ENCODE measurements at regions not wholly inside any gene's neighbourhood (a gene's known extent, or its start where the extent isn't known, plus 50 kb on each side); places are given as distances from the start of the nearest gene placed in this dataset.
"Not testable (repeated sequence)": the region's sequence is repeated elsewhere in the genome, so short reads cannot be mapped to it uniquely, and the experiment has no call there.

DNA sequence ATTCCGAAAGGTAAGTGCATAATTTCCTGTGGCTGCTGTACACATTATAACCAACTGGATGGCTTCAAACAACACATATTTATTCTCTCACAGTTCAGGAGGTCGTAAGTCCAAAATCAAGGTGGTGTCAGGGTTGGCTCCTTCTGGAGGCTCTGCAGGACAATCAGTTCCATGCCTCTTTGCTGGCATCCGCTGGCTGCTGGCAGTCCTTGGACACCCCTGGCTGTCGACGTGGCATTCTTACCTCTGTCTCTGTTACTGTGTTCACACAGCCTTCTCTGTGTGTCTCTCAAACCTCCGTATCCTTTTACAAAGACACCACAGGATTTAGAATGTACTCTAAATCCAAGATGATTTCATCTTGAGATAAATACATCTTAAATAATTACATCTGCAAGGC is 398.8 kb upstream of the ATP10A start:
- DNase-seq (ENCODE audit: low read depth in 1 of 2, low spot score in 1 of 2) = no peak

DNA sequence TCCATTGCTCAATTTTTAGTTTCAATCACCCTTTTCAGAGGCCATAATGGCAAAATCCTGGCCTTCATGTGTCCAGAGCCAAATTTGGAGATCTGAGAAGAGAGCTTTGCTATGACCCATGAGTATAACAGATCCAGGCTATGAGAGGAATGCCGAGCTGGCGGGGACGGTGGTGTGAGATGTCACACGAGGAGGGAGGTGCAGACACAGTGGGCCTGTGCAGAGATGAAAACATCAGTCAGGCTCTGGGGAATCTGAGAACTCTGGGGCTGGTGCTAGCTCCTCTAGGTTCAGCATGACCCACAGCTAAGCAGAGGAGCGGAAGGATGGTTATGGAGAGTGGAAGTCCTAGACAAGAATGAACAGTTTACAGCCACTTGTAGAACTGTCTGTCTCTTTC is 398.3 kb upstream of the ATP10A start:
- no peak for DNase-seq (ENCODE audit: low read depth in 1 of 2, low spot score in 1 of 2)

GRCh38 chr15:26260517-26261133 is 397.5 kb upstream of the ATP10A start:
- DNase-seq (ENCODE audit: low read depth in 1 of 2, low spot score in 1 of 2) = no peak

- no peak for DNase-seq (ENCODE audit: low read depth in 1 of 2, low spot score in 1 of 2)
These were observed 396.5 kb upstream of the ATP10A start for GRCh38 chr15:26259581-26259980.

- not testable (repeated sequence) for DNase-seq (ENCODE audit: low read depth in 1 of 2, low spot score in 1 of 2)
These were observed 381.7 kb upstream of the ATP10A start for GRCh38 chr15:26244782-26245181.

DNA sequence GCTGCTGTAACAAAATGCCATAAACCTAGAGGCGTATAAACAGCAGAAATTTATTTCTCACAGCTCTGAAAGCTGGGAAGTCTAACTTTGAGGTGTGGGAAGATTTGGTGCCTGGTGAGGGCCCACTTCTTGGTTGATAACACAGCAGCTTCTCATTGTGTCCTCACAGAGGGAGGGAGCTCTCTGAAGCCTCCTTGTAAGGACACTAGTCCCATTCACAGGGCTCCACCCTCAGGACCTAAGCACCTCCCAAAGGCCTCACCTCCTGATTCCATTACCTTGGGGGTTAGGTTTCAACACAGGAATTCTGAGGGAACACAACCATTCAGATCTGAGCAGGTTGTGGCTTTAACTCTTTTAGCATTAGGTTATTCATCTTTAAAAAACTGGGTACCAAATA is 380.3 kb upstream of the ATP10A start:
- no peak for DNase-seq (ENCODE audit: low read depth in 1 of 2, low spot score in 1 of 2)

- DNase-seq (ENCODE audit: low read depth in 1 of 2, low spot score in 1 of 2) = no peak
These were observed 379.5 kb upstream of the ATP10A start for GRCh38 chr15:26242565-26243071.

GRCh38 chr15:26235864-26236263 is 372.7 kb upstream of the ATP10A start:
- no peak for DNase-seq (ENCODE audit: low read depth in 1 of 2, low spot score in 1 of 2)

DNA sequence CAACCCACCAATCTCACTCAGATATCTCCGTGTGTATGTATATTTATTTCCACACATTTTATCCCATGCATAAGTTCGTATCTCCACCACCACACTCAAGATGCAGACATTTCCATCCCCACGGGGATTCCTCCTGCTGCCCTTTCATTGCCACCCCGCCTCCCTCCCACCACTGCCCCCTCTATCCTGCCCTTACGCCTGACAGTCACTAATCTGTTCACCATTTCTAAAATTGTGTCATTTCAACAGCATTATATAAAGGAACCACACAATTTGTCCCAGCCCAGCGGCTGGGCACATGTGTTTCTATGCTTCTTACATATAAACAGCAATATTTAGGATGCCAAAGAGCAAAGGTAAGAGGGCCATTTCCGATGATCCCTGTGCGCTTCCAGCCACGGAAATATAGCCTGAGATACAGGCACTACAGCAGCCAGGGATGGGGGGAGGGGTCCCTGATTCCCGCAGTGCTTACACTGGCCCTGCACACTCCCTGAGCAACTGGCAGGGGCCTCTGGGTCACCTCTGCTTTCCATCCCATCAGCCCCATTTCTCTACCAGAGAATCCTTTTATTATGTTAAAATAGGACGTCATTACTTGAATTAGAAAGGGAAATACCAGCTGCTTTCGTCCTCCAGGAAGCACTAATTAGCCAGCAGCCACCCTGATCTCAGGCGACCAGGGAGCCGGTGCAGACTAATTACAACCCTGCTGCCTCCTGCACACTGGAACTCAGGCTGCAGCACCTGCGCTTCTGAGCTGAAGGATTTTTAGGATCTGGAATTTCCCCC is 372.0 kb upstream of the ATP10A start:
- DNase-seq (ENCODE audit: low read depth in 1 of 2, low spot score in 1 of 2) = no peak

DNA sequence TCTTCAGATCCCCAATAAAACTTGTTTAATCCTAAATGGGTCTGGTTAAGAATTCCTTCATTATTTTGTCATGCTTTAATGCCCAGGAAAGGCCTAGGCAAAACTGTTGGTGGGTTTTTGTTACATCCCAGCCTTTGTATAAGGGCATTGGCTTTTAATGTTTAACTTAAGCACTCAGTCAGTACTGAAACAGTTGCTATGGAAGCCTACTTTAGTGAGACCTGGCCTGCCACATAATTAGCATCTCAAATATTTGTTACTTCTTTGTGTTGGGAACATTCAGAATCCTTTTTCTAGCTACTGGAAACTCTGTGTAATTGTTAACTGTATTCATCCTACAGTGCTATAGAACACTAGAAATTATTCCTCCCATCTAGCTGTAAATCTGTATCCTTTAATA is 369.6 kb upstream of the ATP10A start:
- DNase-seq (ENCODE audit: low read depth in 1 of 2, low spot score in 1 of 2) = no peak

- DNase-seq (ENCODE audit: low read depth in 1 of 2, low spot score in 1 of 2) = no peak
These were observed 368.0 kb upstream of the ATP10A start for GRCh38 chr15:26231096-26231495.

DNA sequence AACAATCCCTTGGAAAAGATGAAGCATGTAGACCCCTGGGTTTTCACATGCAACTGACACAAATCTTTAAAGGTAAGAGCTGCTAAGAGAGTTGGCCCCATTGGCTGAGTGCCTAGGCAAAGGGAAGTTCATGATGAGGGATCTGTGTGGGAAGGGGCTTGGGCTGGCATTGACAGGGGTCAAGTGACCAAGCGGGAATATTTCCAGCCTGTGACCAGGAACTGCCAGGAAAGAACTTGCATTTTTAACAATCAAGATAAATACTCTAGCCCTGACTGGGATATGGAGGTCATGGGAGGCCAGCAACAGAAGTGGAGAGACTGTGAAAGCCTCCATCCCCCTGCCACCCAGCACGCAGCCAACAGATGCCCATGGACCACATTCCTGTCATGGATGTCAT is 361.1 kb upstream of the ATP10A start:
- DNase-seq (ENCODE audit: low read depth in 1 of 2, low spot score in 1 of 2) = no peak

- no peak for DNase-seq (ENCODE audit: low read depth in 1 of 2, low spot score in 1 of 2)
These were observed 360.6 kb upstream of the ATP10A start for GRCh38 chr15:26223720-26224119.

GRCh38 chr15:26222781-26223180 is 359.7 kb upstream of the ATP10A start:
- no peak for DNase-seq (ENCODE audit: low read depth in 1 of 2, low spot score in 1 of 2)

DNA sequence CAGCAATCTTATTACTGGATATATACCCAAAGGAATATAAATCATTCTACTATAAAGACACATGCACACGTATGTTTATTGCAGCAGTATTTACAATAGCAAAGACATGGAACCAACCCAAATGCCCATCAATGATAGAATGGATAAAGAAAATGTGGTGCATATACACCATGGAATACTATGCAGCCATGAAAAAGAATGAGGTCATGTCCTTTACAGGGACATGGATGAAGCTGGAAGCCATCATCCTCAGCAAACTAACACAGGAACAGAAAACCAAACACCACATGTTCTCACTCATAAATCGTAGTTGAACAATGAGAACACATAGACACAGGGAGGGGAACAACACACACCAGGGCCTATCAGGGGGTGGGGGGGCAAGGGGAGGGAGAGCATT is 353.9 kb upstream of the ATP10A start:
- DNase-seq (ENCODE audit: low read depth in 1 of 2, low spot score in 1 of 2) = not testable (repeated sequence)

DNA sequence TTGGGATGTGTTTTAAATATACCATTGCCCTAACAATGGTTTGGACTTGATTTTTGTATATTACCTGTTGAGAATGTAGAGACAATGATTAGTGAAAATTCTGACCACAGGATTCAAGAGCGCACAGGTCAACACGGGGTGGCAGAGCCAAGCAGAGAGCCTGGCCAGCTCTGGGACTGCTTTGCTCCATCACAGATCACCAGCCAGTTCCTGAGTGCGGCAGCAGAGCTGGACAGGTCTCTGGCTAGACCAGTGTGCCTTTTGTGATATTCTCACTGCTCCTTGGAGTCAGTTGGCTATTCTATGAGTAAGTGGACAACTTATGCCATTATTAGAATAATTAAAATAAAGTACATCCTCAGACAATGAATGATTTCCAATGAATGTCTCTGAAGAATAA is 351.2 kb upstream of the ATP10A start:
- no peak for DNase-seq (ENCODE audit: low read depth in 1 of 2, low spot score in 1 of 2)

DNA sequence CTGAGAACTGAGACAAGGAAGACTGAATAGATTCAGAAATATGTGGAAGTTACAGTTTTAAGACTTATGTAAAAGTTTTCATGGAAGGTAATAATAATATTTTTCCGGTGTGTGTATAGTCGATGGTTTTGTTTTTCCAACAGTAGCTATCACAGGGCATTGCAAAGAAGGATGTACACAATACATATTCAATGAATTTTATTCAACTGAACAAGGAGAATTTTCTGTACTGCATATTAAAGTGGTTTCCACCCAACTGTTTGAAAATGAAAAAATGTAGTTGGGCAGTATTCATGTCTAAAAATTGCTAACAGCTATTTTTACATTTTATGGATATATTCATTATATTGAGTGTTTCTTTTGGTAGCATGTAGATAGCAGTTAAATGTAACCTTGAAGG is 350.3 kb upstream of the ATP10A start:
- no peak for DNase-seq (ENCODE audit: low read depth in 1 of 2, low spot score in 1 of 2)

DNA sequence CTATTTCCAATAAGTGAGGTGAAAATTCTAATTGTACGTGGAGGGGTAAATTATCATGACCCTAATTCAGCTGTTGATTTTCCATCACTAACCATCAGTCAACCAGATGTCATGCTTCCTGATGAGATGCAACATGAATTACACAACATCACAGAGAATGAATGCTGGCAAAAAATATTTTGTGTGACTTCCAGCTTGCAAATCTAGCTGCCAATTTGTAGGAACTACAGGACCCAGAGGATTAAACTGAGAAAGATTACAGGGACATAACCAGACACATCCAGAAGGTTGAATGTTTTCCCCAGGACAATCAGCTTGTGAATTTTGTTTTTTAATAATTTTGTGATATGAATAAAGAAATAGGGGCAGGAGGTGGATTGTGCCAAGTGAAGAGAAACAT is 349.0 kb upstream of the ATP10A start:
- DNase-seq (ENCODE audit: low read depth in 1 of 2, low spot score in 1 of 2) = no peak

DNA sequence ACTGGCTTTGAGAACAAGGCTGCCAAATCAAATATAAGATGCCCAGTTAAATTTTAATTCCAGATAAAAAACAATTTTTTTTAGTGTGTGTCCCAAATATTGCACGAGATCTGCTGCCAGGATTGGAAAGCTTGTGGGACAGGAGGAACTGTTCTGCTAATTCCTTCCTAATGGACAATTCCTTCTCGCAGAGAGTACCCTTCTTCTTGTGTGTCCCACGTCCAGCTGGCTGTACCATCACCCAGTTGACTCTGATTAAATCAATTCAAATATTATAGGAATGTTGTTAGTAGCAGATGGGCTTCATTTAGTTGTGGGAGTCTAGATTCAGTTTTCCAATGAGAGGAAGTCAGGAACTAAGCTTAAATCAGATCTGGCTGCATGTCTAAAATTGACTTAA is 347.9 kb upstream of the ATP10A start:
- no peak for DNase-seq (ENCODE audit: low read depth in 1 of 2, low spot score in 1 of 2)

DNA sequence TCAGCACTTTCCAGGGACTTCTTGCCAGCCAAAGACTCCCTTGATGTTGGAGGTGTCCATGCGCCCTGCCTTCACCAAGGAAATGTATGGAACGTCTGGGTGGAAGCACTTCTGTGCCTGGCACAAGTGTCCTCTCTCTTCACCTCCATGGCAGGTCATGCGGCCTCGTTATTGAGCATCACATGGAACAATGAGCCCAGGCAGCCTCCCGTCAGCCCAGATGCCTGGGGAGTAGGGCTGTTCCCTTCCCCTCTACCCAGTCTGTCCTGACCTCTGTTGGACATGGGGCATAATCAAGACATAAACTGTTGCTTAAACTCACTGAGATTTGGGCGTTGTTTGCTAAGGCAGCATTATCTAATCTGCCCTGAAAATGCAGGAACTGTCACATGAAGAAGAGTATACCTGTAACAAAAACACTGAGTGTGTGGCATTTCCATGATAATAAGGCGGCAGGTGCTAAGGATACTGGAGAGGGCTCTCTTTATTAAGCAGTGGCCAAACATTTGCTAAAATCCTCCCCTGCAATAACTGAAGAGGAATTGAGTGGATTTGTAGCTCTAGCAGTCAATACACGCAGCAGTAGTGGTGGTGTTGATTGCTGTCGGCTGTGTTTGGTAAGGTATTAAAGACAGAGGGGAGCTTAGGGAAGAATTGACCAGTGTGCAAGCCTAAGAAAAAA is 338.2 kb upstream of the ATP10A start:
- DNase-seq (ENCODE audit: low read depth in 1 of 2, low spot score in 1 of 2) = no peak

GRCh38 chr15:26200427-26200826 is 337.3 kb upstream of the ATP10A start:
- DNase-seq (ENCODE audit: low read depth in 1 of 2, low spot score in 1 of 2) = no peak

GRCh38 chr15:26197719-26198118 is 334.6 kb upstream of the ATP10A start:
- DNase-seq (ENCODE audit: low read depth in 1 of 2, low spot score in 1 of 2) = no peak

All from stimulated activated CD4-positive, alpha-beta T cell treated with anti-CD3 and anti-CD28 coated beads, Interleukin-15, amount 100 ng/mL, for 1 hour (primary cell).